A673 (cell line): ENCODE measurements at regions not wholly inside any gene's neighbourhood (a gene's known extent, or its start where the extent isn't known, plus 50 kb on each side); places are given as distances from the start of the nearest gene placed in this dataset.

Source experiments
- BruUV-seq: library from RNA; stranded (reverse); fragments of 400-500 nt; replicated peaks from 2 replicates; lab custom pipeline; 2021; lab: Mats Ljungman, UMichigan
- CTCF ChIA-PET: fragments of 300-600 bp; sonication (Branson Sonifier 250); formaldehyde crosslinking; loops from one replicate; lab custom pipeline; 2022; ENCODE audit warnings: antibody characterized with exemption; lab: Charles Lee
- POLR2A ChIA-PET: fragments of 300-600 bp; sonication (Branson Sonifier 250); formaldehyde crosslinking; loops from one replicate; lab custom pipeline; 2022; ENCODE audit warnings: antibody characterized with exemption; ENCODE audit not compliant: low non-redundant PET; lab: Charles Lee
- DNase-seq: peaks from one replicate; pipeline ENCODE4 v3.0.0-alpha.2; 2015; ENCODE audit warnings: low spot score
- H3K27ac ChIP-seq: fragments of 200-600 bp; sonication (generic); 2 replicates; pipeline ENCODE4 v1.5.1; 2016; ENCODE audit warnings: mixed run types, low read depth, mild to moderate bottlenecking, mixed read lengths, antibody characterized with exemption, low read length; ENCODE audit not compliant: poor library complexity, severe bottlenecking
- H3K27me3 ChIP-seq: fragments of 200-600 bp; sonication (generic); replicated peaks from 2 replicates; pipeline ENCODE4 v1.6.1; 2017; ENCODE audit warnings: mixed run types, low read depth, mild to moderate bottlenecking, mixed read lengths, antibody characterized with exemption, low read length; ENCODE audit not compliant: insufficient read depth, poor library complexity
- H3K36me3 ChIP-seq: fragments of 200-600 bp; sonication (generic); 2 replicates; pipeline ENCODE4 v1.6.1; 2016; ENCODE audit warnings: mixed run types, mild to moderate bottlenecking, mixed read lengths, antibody characterized with exemption, low read length; ENCODE audit not compliant: insufficient read depth, poor library complexity, severe bottlenecking
- H3K4me1 ChIP-seq: fragments of 200-600 bp; sonication (generic); 2 replicates; pipeline ENCODE4 v1.6.1; 2017; ENCODE audit warnings: mixed run types, mild to moderate bottlenecking, mixed read lengths, antibody characterized with exemption, low read length; ENCODE audit not compliant: insufficient read depth, poor library complexity, severe bottlenecking
- H3K4me3 ChIP-seq: fragments of 200-600 bp; sonication (generic); 2 replicates; pipeline ENCODE4 v1.5.1; 2016; ENCODE audit warnings: low read depth, mixed run types, mild to moderate bottlenecking, mixed read lengths, low read length; ENCODE audit not compliant: poor library complexity, severe bottlenecking
- H3K9me3 ChIP-seq: fragments of 200-600 bp; sonication (generic); 2 replicates; pipeline ENCODE4 v1.6.1; 2016; ENCODE audit warnings: mixed run types, low read depth, mild to moderate bottlenecking, mixed read lengths, antibody characterized with exemption, low read length; ENCODE audit not compliant: poor library complexity, severe bottlenecking
- EZH2 ChIP-seq: fragments of 200-600 bp; sonication (generic); IDR thresholded peaks from 2 replicates; pipeline ENCODE4 v1.6.1; 2017; ENCODE audit warnings: borderline replicate concordance, low read depth, mild to moderate bottlenecking, mixed read lengths, antibody characterized with exemption, low read length; ENCODE audit not compliant: poor library complexity, severe bottlenecking
- intact Hi-C: fragments of 100-400 bp; cut with micrococcal nuclease; formaldehyde crosslinking; loops from one replicate; pipeline ENCODE4 v1.10.0; 2022; ENCODE audit not compliant: unreplicated experiment
- TF ChIP-seq, protein P1 (sequence below): fragments of 300-800, 200-600 bp; sonication (generic); conservative IDR thresholded peaks from 2 replicates; pipeline ENCODE4 v1.5.1; 2017; ENCODE audit warnings: low read depth, mild to moderate bottlenecking, antibody characterized with exemption, low read length, moderate library complexity, mixed read lengths

DNA sequence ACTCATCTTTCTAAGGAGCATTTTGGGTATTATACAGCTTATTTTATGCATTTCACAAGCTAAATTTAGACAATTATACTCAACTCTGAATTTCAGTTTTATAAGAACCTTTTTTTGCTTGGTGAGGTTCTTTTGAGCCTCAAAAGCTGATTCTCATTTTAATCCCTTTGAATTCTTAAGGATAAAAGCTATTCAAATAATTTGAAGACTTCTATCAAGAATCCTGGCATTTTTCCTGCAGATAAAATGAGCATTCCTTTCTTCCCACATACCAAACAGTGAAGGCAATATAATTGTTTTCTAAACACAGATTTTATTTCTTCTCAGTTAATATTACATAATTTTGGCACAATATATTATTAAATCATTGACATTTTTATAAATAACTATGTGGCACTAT, 118.4 kb upstream of the GPM6A start:
- CTCF ChIA-PET = interaction anchor here (0.6 kb wide), 1 partner anchor 233 kb away, joined by 6 read pairs; no protein-coding TSS in a partner anchor
- Histone ChIP-seq H3K9me3 (no peaks in the 10 kb centered on the region), H3K4me1 (no peaks in the 10 kb centered on the region), H3K27ac (no peak overlapping the region), H3K27me3 (no peaks in the 10 kb centered on the region), H3K4me3 (no peak overlapping the region), H3K36me3 (no peaks in the 10 kb centered on the region)
- no peak for TF ChIP-seq EZH2
- TF ChIP-seq, protein P1, sequence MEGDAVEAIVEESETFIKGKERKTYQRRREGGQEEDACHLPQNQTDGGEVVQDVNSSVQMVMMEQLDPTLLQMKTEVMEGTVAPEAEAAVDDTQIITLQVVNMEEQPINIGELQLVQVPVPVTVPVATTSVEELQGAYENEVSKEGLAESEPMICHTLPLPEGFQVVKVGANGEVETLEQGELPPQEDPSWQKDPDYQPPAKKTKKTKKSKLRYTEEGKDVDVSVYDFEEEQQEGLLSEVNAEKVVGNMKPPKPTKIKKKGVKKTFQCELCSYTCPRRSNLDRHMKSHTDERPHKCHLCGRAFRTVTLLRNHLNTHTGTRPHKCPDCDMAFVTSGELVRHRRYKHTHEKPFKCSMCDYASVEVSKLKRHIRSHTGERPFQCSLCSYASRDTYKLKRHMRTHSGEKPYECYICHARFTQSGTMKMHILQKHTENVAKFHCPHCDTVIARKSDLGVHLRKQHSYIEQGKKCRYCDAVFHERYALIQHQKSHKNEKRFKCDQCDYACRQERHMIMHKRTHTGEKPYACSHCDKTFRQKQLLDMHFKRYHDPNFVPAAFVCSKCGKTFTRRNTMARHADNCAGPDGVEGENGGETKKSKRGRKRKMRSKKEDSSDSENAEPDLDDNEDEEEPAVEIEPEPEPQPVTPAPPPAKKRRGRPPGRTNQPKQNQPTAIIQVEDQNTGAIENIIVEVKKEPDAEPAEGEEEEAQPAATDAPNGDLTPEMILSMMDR = no peak
- POLR2A ChIA-PET = no interaction called here
- DNase-seq = no peak
- no TSS peak for BruUV-seq
- intact Hi-C loops = no loop called here

- no peak for DNase-seq
- Histone ChIP-seq H3K4me3 (no peak overlapping the region), H3K4me1 (no peaks in the 10 kb centered on the region), H3K27me3 (no peaks in the 10 kb centered on the region), H3K27ac (no peak overlapping the region), H3K36me3 (no peaks in the 10 kb centered on the region), H3K9me3 (no peaks in the 10 kb centered on the region)
- no TSS peak for BruUV-seq
- TF ChIP-seq, protein P1 = no peak
- TF ChIP-seq EZH2 = no peak
- POLR2A ChIA-PET = no interaction called here
- intact Hi-C loops = no loop called here
- CTCF ChIA-PET = no interaction called here
Observed at GRCh38 chr4:175932116-175932515, 120.1 kb upstream of the GPM6A start.

- no peaks in the 10 kb centered on the region for H3K9me3 ChIP-seq
- no peak for DNase-seq
- H3K36me3 ChIP-seq = no peaks in the 10 kb centered on the region
- H3K4me1 ChIP-seq = no peaks in the 10 kb centered on the region
- TF ChIP-seq, protein P1 = no peak
- TF ChIP-seq EZH2 = no peak
- no peak overlapping the region for H3K27ac ChIP-seq
- no TSS peak for BruUV-seq
- CTCF ChIA-PET = no interaction called here
- POLR2A ChIA-PET = no interaction called here
- no peak overlapping the region for H3K4me3 ChIP-seq
- H3K27me3 ChIP-seq = no peaks in the 10 kb centered on the region
- intact Hi-C loops = no loop called here
Observed at GRCh38 chr4:175934506-175934905, 122.4 kb upstream of the GPM6A start.
